T-helper 1 cell treated with Interleukin-12 subunit alpha and Interleukin-12 subunit beta and Interleukin-4 antibody, amounts not matched to agents 30 μg/mL and 1 μg/mL, for 36 hours (primary cell): ENCODE measurements at regions not wholly inside any gene's neighbourhood (a gene's known extent, or its start where the extent isn't known, plus 50 kb on each side); places are given as distances from the start of the nearest gene placed in this dataset.
A peak's percentile ranks its signal among the peaks of the same experiment; 100 is the strongest.

Source experiments
- H3K27ac Mint-ChIP-seq: one replicate; pipeline ENCODE4 v1.8.0; 2021; ENCODE audit warnings: mild to moderate bottlenecking, mixed read lengths
- H3K27me3 Mint-ChIP-seq: one replicate; pipeline ENCODE4 v1.8.0; 2021; ENCODE audit warnings: low read depth, mixed read lengths
- H3K36me3 Mint-ChIP-seq: one replicate; pipeline ENCODE4 v1.8.0; 2021; ENCODE audit warnings: low read depth, mixed read lengths
- H3K4me1 Mint-ChIP-seq: one replicate; pipeline ENCODE4 v1.8.0; 2021; ENCODE audit warnings: low read depth, mixed read lengths
- H3K4me3 Mint-ChIP-seq: one replicate; pipeline ENCODE4 v1.8.0; 2021; ENCODE audit warnings: mild to moderate bottlenecking, moderate library complexity, mixed read lengths
- H3K9me3 Mint-ChIP-seq: one replicate; pipeline ENCODE4 v1.8.0; 2021; ENCODE audit warnings: mixed read lengths

GRCh38 chr13:32850316-32851052, 165.7 kb upstream of the KL start:
- Mint-ChIP-seq H3K27me3 (peaks cover 4% of the 10 kb centered on the region), H3K4me1 (no peaks in the 10 kb centered on the region), H3K9me3 (peaks cover 3% of the 10 kb centered on the region), H3K27ac (no peak overlapping the region), H3K4me3 (no peak overlapping the region), H3K36me3 (no peaks in the 10 kb centered on the region)

GRCh38 chr13:32851083-32852069, 164.8 kb upstream of the KL start:
- peaks cover 3% of the 10 kb centered on the region for H3K9me3 Mint-ChIP-seq

GRCh38 chr13:32852526-32852925, 163.7 kb upstream of the KL start:
- Mint-ChIP-seq H3K4me3 (no peak overlapping the region), H3K4me1 (no peaks in the 10 kb centered on the region), H3K36me3 (no peaks in the 10 kb centered on the region), H3K27me3 (peaks cover 4% of the 10 kb centered on the region), H3K27ac (no peak overlapping the region), H3K9me3 (peaks cover 3% of the 10 kb centered on the region)

More at GRCh38 chr13:32851083-32852069, 164.8 kb upstream of the KL start:
- H3K4me1 Mint-ChIP-seq, result no peaks in the 10 kb centered on the region
- H3K27me3 Mint-ChIP-seq, result peaks cover 4% of the 10 kb centered on the region
- H3K4me3 Mint-ChIP-seq, result no peak overlapping the region
- no peak overlapping the region for H3K27ac Mint-ChIP-seq
- H3K36me3 Mint-ChIP-seq, result no peaks in the 10 kb centered on the region

DNA sequence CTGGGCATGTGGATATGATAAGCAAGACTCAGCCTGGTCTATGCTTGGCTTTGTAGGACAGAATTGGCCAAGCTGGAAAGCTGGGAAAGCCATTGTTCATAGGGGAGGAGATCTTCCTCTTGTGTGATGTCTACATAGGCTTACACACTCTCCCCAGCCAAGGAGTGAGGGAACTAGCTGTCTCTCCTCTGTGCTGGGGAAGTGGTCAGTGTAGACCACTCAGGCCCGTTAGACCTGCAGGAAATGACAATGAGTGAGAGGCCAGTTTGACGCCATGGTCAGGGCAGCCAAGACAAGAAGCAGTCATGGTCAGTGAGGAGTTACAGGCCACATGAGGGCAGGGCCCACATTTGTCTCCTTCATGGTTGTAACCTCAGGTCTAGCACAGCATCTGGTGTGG, 159.1 kb upstream of the KL start:
- H3K4me3 Mint-ChIP-seq, result no peak overlapping the region
- H3K36me3 Mint-ChIP-seq, result no peaks in the 10 kb centered on the region
- no peaks in the 10 kb centered on the region for H3K4me1 Mint-ChIP-seq
- peaks cover 4% of the 10 kb centered on the region for H3K27me3 Mint-ChIP-seq
- no peaks in the 10 kb centered on the region for H3K9me3 Mint-ChIP-seq
- H3K27ac Mint-ChIP-seq, result no peak overlapping the region

GRCh38 chr13:32857689-32858088, 158.5 kb upstream of the KL start:
- Mint-ChIP-seq H3K4me3 (no peak overlapping the region), H3K4me1 (no peaks in the 10 kb centered on the region), H3K9me3 (no peaks in the 10 kb centered on the region), H3K27me3 (peaks cover 4% of the 10 kb centered on the region), H3K27ac (no peak overlapping the region), H3K36me3 (no peaks in the 10 kb centered on the region)

GRCh38 chr13:32859707-32860292, 156.4 kb upstream of the KL start:
- Mint-ChIP-seq H3K9me3 (no peaks in the 10 kb centered on the region), H3K36me3 (no peaks in the 10 kb centered on the region), H3K4me1 (no peaks in the 10 kb centered on the region), H3K27ac (no peak overlapping the region), H3K4me3 (no peak overlapping the region), H3K27me3 (no peaks in the 10 kb centered on the region)

GRCh38 chr13:32861304-32861703, 154.9 kb upstream of the KL start:
- no peaks in the 10 kb centered on the region for H3K4me1 Mint-ChIP-seq

DNA sequence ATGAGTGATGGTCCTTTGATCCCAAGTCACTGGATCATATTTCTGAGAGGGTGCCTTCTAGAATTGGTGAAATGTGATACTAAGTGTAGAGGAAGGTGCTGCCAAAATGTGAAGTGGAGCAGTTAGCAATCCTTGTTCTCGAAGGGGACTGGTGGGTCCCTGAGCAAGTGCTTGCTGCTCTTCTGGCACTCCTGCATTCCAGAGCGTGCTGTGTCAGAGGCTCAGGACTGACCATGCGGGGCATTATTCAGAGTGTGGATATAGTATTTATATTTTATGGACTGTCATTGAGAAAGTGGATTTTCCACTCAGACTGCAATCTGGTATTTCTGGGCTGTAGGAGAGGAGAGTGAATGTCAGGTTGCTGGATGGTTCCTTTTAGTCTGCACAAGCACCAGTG, 152.6 kb upstream of the KL start:
- no peak overlapping the region for H3K4me3 Mint-ChIP-seq

More at GRCh38 chr13:32861304-32861703, 154.9 kb upstream of the KL start:
- no peaks in the 10 kb centered on the region for H3K27me3 Mint-ChIP-seq
- no peak overlapping the region for H3K4me3 Mint-ChIP-seq
- H3K9me3 Mint-ChIP-seq, result peaks cover 2% of the 10 kb centered on the region
- no peak overlapping the region for H3K27ac Mint-ChIP-seq
- no peaks in the 10 kb centered on the region for H3K36me3 Mint-ChIP-seq

GRCh38 chr13:32866921-32867320, 149.3 kb upstream of the KL start:
- Mint-ChIP-seq H3K4me1 (no peaks in the 10 kb centered on the region), H3K36me3 (no peaks in the 10 kb centered on the region), H3K27me3 (no peaks in the 10 kb centered on the region), H3K4me3 (no peak overlapping the region), H3K9me3 (peaks cover 15% of the 10 kb centered on the region), H3K27ac (no peak overlapping the region)

More for the DNA sequence above, 152.6 kb upstream of the KL start:
- Mint-ChIP-seq H3K4me1 (no peaks in the 10 kb centered on the region), H3K9me3 (peaks cover 10% of the 10 kb centered on the region), H3K36me3 (no peaks in the 10 kb centered on the region), H3K27ac (no peak overlapping the region), H3K27me3 (no peaks in the 10 kb centered on the region)

- Mint-ChIP-seq H3K9me3 (peaks cover 8% of the 10 kb centered on the region), H3K4me1 (peaks cover 7% of the 10 kb centered on the region), H3K27me3 (no peaks in the 10 kb centered on the region)
These were observed 138.7 kb upstream of the KL start for GRCh38 chr13:32877491-32877890.

GRCh38 chr13:32878163-32878562, 138.1 kb upstream of the KL start:
- Mint-ChIP-seq H3K27ac (no peak overlapping the region), H3K4me1 (peaks cover 7% of the 10 kb centered on the region), H3K36me3 (no peaks in the 10 kb centered on the region), H3K9me3 (peaks cover 5% of the 10 kb centered on the region), H3K27me3 (no peaks in the 10 kb centered on the region), H3K4me3 (no peak overlapping the region)

More at GRCh38 chr13:32877491-32877890, 138.7 kb upstream of the KL start:
- Mint-ChIP-seq H3K36me3 (no peaks in the 10 kb centered on the region), H3K4me3 (no peak overlapping the region), H3K27ac (no peak overlapping the region)

DNA sequence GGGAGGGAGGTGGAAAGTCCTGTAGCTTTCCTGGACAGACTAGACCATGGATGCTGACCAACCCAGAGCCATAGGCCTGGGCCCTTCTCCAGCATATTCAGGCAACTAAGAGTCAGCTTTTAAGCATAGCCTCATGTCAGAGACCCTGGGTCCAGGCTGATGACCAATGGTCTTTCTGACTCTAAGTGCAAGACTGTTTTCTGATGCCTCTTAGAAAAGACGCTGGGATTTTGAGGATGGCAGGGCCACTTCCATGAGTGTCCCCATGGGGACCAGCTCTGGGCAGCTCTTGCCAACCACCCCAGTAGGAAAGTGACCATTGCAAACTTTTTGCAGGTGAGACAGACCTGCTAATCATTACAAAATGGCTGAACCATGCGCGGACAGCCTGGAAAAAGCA, 135.6 kb upstream of the KL start:
- Mint-ChIP-seq H3K36me3 (no peaks in the 10 kb centered on the region), H3K4me3 (no peak overlapping the region), H3K27me3 (no peaks in the 10 kb centered on the region), H3K27ac (no peak overlapping the region), H3K9me3 (peaks cover 5% of the 10 kb centered on the region), H3K4me1 (peaks cover 7% of the 10 kb centered on the region)

- Mint-ChIP-seq H3K27ac (peak overlapping the region; percentile 29), H3K9me3 (peaks cover 5% of the 10 kb centered on the region), H3K4me3 (no peak overlapping the region), H3K4me1 (peaks cover 7% of the 10 kb centered on the region), H3K36me3 (no peaks in the 10 kb centered on the region), H3K27me3 (no peaks in the 10 kb centered on the region)
These were observed 135.0 kb upstream of the KL start for GRCh38 chr13:32881074-32881776.

GRCh38 chr13:32881777-32882145, 134.5 kb upstream of the KL start:
- H3K4me3 Mint-ChIP-seq, result no peak overlapping the region
- H3K27ac Mint-ChIP-seq, result no peak overlapping the region
- H3K4me1 Mint-ChIP-seq, result peaks cover 7% of the 10 kb centered on the region
- H3K27me3 Mint-ChIP-seq, result no peaks in the 10 kb centered on the region
- peaks cover 6% of the 10 kb centered on the region for H3K9me3 Mint-ChIP-seq
- no peaks in the 10 kb centered on the region for H3K36me3 Mint-ChIP-seq
